ENCODE measurements at regions not wholly inside any gene's neighbourhood (a gene's known extent, or its start where the extent isn't known, plus 50 kb on each side); places are given as distances from the start of the nearest gene placed in this dataset.

DNA sequence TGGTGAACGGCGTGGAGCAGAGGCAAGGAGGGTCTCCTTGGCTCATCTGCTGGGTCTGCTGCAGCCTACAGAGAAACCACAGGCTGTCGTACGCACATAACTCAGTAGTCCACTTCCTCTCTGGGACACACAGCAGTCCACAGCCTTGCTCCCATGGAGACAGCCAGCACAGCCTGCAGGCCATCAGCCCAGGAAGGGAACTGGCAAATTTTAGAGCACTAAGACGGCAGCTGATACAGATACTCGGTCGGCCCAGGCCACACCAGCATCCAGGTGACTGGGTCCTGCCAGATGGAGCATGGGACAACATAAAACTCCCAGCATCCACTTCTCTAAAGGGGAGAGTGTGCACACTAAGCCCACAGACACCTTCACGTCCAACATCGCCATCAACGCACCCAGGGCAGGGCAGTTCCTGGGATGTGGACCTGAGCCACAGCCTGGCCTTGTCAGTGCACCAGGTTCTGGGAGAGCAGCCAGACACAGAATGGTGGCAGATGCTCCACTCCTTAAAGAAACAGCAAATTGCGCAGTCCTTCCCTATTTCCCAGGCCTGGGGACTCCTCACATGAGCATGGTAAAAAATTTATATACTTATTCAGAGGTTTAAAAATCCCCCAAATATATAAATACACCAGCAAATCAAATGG is 247.1 kb upstream of the RAB4A start:
- TF ChIP-seq CTCF (IDR thresholded peaks at IDR 0.05; ENCODE audit: low read length) (no peak), EZH2 (optimal IDR thresholded peaks at IDR 0.05; ENCODE audit: low read depth, low read length) (no peak)
